GM21717 (cell line): ENCODE measurements at regions not wholly inside any gene's neighbourhood (a gene's known extent, or its start where the extent isn't known, plus 50 kb on each side); places are given as distances from the start of the nearest gene placed in this dataset.
"Not testable (repeated sequence)": the region's sequence is repeated elsewhere in the genome, so short reads cannot be mapped to it uniquely, and the experiment has no call there.

Source experiments
- ATAC-seq: cut with Tn5 transposase; IDR thresholded peaks from one replicate; pipeline ENCODE4 v1.9.1; 2021; ENCODE audit warnings: mild to moderate bottlenecking, moderate library complexity; ENCODE audit not compliant: unreplicated experiment

DNA sequence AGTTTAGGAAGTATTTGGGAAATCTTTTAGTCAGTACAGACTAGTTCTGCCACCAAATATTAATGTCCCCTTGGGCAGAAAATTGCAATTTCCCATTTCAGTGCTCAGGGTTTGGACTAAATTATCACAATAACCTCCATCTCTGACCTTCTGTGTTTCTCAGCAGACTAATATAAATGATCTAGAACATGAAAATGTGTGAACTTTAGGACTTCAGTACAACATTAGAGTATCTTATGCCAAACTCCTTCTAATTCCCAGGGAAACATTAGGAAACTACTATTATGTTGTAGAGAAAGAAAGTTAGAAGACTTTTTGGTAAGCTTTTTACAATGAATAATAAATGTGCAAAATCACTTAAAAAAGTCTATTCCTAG is 1087.6 kb upstream of the CITED2 start:
- no peak for ATAC-seq

DNA sequence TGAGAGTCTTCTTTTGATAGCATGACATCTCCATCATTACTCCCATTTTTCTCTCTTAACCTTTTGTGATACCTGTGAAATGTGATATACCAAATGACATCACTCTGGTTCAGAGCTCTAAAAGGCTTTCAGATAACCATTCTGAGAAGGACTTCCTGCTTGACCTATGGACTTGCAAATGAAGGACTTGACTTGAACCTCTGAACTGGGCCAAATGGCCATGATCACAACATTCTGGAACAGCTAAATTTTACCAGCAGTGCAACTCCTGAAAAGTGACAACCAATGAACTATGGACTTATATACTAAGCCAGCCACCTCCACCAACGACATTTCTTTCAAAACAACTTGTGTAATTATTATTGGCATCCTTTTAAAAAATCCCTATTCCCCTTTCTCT is 1085.8 kb upstream of the CITED2 start:
- no peak for ATAC-seq

DNA sequence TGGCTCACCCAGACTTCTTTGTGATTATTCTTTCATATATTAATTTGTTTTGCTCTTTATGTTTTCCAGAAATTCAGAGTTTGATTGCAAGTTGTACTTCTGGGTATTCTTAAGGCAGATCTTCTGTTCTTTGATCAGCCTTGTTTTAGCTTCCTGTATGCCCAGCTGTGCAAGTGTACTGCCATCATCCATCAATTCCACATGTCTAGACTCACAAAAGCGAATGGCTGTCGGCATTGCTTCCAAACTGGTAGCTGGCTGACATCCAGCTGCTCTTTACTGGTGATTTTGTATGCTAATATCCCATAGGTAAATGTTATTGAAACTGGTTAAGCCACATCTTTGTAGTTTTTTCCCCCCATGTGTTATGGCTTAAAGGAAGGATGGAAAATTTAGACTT is 1084.8 kb upstream of the CITED2 start:
- no peak for ATAC-seq

DNA sequence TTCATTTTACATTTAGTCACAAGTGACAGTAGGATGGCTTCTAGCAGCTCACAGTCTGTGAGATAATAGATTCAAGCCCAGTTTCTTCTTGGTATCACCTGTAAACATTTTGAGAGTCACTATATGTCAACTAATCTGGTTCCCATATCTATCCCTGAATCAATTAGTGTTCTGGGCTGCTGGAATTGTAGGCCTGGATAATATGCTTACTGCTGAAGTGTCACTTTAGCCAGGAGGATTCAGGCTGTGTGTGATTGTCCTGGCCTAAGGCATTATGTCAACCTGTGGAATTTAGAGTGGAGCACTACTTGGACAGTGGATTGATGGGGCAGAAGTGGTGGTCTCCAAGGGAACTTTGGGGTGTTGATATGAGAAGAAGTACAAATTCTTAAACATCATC is 1071.8 kb upstream of the CITED2 start:
- ATAC-seq = no peak

DNA sequence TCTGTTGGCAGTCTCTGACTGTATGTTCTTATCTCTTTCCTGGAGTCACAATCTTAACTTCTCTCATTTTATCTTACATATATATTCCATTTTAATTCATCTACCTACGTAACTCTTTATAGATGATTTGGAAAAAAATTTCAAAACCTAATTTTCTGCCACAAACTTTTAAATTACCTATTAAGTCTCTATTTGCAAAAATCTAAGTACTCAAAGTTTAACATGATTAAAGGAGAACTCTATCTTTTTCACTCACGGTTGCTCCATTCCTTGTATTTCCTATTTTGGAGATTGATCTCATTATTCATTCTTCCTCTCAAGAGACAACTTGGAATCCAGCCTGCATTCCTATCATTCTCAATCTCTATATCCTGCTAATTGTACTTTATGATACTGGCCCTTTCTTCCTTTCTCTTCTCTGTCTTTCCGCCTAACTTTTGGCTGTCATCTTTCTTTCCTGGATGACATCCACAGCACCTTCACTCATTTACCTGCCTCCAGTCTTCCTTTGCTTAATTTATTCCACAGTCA is 1071.1 kb upstream of the CITED2 start:
- no peak for ATAC-seq

DNA sequence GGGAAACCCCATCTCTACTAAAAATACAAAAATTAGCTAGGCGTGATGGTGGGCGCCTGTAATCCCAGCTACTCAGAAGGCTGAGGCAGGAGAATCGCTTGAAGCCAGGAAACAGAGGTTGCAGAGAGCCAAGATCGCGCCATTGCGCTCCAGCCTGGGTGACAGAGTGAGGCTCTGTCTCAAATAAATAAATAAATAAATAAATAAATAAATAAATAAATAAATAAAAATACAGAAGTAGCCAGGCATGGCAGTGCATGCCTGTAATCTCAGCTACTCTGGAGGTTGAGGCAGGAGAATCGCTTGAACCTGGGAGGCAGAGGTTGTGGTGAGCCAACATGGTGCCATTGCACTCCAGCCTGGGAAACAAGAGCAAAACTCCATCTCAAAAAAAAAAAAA is 1068.7 kb upstream of the CITED2 start:
- not testable (repeated sequence) for ATAC-seq

DNA sequence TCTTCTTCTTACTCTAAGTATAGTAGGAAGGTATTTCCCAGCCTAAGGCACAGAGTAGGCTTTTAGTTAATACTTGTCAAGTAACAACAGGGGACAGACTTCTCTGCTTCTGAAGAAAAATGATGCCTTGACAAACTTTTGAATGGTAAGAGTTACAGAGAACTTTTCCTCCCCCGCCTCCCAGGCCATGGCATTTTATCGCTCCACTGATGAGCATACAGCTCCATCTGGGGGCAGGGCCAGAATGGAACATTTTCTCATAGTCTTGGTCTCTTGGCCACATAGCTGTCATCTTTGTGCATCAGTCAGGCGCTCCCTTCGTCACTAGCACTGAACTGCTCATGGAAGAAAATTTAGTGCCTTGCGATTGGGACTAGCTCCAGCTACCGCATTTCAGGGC is 1066.8 kb upstream of the CITED2 start:
- ATAC-seq = no peak

DNA sequence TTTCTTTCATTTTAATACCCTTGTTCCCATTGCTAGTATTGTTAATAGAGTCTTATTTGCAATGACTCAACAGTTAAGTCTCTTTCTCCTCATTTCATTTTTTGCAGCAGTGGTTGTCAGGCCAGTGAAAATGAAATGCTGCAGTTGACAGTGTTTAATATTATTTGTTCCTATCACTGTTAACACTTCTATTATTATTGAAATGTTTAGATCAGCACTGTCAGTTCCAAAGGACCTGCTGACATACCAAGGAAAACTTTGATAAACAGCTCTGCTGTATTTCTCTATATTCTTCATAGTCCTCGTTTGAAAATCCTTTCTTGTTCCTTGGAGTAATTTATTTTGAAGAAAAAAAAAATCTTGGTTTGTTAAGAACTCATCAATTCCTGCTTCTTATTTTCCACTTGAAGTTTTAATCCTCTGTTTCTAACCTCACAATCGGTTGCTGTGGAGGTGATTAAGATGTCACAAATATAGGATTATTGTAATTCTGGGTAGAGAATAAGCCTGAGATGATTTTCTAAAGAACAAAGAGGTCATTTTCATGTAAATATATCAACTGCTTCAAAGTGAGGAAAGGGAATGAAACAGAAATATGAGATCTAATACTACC is 1065.9 kb upstream of the CITED2 start:
- ATAC-seq = no peak

DNA sequence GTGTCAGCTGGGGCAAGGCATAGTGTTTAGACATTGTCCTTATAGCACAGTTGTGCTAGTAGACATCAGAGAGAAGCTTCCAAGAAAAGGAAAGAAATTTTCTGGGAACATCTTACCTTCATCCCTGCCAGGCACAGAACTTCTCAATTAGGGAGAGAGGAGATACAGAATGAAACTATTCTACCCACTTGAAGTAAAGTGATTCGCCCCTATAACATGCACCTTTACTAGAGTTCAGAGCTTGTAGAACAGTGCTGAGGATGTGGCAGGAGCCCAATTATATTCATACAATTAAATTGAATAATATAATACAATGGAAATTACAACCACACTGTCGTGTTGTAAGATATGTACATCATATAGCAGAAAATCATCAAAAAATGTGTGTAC is 1063.9 kb upstream of the CITED2 start:
- ATAC-seq = no peak

DNA sequence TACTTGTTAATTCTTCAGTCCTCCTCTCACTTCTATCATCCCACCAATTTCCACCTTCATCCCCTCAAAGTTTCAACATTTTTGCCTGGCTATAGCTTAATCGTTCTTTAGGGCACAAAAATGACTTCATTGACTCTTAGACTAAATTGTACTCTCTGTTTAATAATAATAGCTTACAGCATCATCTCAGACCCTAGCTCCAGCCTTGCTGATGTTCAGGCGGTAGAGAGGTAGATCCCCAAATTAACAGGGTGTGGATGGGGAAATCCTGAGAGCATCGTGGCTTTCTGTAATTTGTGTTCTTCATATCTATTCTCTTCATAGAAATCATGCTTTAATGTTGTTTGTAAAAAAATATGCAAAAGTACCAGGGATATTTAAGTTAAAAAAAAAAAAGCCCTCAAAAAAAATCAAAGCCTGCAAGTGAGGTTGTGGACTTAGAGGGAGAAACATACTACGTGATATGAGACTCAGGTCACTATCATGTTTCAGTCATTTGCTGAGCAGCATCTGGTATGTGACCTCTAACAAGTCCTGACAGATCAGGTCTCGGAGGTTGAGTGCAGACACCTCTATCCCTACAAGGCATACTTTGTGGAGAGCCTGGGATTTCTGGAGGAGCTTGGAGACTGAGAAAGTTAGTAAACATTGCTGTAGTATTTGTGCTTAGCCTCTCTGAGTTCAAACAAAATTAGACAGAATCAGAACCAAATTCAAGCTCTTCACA is 1063.3 kb upstream of the CITED2 start:
- no peak for ATAC-seq

DNA sequence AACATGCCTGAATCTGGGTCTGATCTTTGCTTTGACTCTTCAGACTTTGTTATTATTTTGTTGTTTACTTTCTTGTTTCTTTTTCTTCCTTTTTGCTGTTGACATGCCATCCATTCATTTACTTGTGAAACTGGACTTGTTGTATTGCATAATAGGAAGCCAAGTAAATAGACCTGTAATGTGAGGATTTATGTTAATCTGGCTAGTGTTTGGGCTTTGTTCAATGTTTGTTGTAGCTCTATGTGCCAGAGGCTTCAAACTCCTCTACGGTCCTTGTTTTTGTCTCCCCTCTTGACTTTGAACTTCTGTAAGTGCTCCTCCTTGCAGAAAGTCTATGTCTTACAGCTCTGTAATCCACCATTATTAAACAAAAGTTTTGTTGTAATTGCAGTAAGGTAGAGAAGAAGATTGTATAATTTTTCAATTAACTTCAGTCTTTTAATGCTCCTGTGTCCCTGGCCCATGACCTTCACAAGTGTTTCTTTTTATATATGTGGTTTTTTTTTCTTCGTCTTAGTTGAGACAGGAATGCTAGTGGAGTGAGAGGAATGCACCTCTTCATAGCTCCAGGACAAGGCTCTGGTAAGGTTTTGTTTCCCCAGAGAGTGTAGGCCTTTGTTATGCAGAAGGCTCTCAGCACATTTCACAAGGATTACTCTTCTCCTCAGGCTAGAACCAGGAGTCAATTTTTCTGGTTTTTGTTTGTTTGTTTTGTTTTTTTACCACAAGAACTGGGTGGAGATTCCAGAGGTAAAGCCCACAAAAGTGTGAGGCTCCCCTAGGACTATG is 1061.8 kb upstream of the CITED2 start:
- ATAC-seq = no peak

DNA sequence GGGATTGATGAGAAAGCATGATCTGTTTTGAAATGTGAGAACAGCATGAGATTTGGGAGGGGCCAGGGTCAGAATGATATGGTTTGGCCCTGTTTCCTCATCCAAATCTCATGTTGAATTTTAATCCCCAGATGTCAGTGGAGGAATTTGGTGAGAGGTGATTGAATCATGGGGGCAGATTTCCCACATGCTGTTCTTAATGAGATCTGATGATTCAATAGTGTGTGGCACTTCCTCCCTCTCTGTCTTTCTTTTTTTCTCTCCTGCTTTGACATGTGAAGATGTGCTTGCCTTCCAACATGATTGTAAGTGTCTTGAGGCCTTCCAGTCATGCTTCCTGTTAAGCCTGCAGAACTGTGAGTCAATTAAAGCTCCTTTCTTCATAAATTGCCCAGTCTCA is 1060.3 kb upstream of the CITED2 start:
- no peak for ATAC-seq

DNA sequence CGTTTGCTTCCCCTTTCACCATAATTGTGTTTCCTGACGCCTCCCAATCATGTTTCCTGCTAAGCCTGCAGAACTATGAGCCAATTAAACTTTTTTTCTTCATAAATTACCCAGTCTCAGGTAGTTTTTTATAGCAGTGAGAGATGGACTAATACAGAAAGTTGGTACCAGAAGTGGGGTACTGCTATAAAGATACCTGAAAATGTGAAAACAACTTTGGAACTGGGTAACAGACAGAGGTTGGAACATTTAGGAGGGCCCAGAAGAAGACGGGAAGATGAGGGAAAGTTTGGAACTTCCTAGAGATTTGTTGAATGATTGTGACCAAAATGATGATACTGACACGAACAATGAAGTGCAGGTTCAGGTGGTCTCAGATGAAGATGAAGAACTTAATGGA is 1058.6 kb upstream of the CITED2 start:
- no peak for ATAC-seq

DNA sequence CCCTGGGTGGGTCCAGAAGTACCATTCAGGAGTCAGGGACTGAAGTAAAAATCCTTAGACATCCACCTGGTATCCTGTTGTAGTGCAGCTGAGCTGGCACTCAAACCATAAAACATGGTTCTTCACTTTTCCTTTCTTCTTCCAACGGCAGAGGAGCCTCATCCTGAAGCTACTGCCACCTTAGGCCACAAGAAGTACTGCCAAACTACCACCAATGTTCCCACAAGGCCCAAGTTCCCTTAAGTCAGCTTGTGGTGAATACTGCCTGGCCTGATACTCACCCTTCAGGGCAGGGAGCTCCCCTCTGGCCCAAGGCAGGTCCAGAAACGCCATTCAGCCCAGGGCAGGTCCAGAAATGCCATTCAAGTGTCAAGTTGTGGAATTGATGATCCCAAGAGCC is 1053.4 kb upstream of the CITED2 start:
- ATAC-seq = no peak

DNA sequence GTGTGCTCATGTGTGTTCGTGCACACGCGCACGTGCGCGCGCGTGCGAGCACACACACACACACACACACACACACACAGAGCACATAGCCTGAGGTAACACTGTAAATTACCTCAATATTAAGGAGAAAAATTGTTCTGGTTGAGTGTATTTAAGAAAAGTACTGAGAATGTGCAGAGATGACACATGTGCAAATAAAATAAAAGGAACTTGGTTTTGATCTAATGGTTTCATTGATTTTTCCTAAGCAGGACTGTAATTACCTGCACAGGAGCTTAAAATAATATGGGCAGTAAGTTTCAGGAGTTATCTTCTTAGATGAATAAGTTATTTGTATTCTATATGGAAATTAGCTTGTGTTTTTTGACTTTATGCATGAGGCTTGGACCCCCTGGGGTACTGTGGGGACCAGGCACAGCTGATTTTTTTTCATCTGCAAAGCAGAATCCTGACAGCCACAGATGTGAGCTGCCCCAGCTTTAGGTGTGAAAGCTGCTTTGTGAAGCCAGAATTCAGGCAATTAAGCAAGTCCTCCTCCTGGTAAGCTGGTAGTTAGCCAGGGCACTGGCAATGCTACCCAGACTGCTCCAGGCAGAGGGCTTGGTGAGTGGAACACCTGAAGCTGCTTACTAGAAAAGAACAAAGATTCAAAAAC is 1040.6 kb upstream of the CITED2 start:
- ATAC-seq = no peak

DNA sequence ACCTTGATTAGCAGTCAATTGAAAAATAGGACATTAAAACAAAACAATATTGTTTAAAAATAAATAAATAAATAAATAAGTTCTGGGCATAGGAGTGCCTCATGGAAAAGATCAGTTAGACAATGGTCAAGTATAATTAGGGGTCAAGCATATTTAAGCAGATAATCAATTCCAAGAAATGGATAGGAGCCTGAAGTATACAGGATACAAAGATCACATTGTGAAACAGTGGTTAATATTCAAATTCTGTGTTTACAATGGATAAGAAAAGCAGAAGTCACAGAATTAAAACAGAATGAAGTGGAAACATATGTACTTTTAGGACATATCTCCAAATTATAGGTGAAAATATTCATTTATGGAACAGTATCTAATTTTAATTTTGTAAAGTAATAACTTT is 1028.6 kb upstream of the CITED2 start:
- ATAC-seq = no peak

DNA sequence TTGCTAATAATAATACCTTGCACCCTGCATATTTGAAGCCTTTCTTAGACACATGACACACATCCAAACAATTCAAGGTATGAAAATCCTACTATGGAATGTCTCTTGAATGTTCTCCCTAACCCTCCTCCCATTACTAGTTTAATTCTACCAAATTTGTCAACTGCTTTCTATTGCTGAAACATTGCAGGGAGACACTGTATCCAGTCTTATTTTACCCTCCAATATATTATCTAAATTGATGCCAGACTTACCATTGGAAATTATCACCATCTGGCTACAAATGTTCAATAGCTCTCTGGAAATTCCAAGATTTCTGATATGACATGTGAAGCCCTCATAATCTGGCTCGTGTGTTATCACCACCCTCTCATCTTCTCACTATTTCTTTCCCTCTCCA is 1027.3 kb upstream of the CITED2 start:
- ATAC-seq = no peak

DNA sequence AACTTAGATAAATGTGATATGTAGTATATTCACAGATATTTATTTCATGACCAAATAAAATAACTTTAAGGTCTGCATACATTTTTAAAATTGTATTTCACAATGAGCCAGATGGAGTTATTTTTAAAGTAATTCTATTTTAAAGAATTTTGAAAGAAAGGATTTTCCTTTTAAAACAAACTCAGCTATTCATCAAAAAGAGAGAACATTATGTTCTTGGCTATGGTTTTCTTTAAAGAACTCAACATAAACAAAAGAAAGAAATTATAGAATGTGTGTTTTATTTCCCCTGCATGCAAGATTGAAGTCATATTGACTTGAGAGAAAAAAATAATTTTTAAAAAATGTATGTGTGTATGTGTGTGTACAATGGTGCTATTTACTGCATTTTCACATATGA is 1023.6 kb upstream of the CITED2 start:
- no peak for ATAC-seq

DNA sequence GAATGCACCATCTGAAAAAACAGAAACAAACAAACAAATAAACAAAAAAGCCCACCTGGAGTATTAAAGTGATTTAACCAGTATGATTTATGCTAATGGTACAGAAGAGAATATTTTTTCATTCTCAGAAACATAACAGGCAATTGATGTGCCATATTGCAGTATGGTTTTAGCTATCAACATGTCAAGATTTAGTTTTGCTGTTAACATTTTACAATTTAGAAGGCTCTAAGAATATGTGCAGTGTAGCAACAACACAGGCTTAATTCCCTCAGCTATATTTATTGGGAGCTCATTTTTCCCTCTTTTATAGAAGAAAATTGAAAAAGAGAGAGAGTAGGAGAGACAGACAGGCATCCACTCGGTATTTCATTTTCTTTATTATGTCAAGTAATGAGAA is 1022.7 kb upstream of the CITED2 start:
- no peak for ATAC-seq

DNA sequence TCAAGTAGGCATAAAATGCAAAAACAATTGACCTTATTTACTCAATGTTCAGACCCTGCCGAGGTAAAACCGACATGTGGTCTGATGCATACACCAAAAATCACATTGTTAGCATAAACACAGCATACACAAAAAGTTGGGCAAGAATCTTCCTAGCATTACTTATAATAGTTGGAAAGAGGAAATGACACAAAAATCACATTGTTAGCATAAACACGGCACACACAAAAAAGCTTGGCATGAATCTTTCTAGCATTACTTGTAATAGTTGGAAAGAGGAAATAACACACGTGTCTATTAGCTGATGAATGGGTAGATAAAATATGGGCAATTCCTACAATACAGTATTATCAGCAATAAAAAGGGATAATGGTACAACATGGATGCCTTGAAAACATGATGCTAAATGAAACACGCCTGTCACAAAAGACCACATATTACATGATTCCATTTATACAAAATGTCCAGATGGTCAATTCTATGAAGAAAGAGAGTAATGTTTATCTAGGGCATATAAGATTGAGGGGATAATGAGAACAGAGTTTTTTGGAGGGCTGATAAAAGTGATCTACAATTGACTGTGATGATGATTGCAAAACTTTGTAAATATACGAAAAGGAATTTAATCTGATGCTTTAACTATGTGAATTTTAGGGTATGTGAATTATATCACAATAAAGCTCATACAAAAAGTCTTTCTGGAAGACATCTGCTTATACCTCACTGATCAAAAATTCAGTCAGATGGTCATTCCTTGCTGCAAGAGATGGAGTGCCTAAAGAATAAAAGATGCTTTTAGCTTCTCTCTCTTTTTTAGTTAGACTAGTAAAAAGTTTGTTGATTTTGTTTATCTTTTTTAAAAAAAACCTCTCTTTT is 1019.5 kb upstream of the CITED2 start:
- ATAC-seq = no peak

DNA sequence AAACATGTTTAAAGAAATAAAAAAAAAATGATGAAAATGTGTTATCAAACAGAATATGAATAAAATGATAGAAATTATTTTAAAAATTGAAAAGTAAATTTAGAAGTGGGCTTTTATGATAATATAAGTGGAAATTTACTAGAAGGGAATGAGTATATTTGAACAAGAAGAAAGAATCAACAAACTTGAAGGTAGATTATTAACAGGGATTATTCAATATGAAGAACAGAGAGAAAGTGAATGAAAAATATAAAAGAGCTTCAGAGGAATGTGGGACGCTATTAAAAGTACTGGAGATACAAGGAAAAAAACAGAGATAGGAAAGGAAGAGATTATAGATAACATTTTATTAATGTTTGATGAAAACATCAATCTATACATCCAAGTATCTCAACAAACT is 1014.4 kb upstream of the CITED2 start:
- ATAC-seq = no peak
